ENCODE measurements at regions not wholly inside any gene's neighbourhood (a gene's known extent, or its start where the extent isn't known, plus 50 kb on each side); places are given as distances from the start of the nearest gene placed in this dataset.

- TF ChIP-seq SMAD1 (IDR thresholded peaks at IDR 0.05; ENCODE audit: low read depth, partially characterized antibody) (no peak), BHLHE40 (IDR thresholded peaks at IDR 0.05; ENCODE audit: borderline replicate concordance in 1 of 2, low read depth in 2 of 2, low read length in 1 of 2) (no peak)
Measured at GRCh38 chr20:57878786-57879424, 169.1 kb upstream of the PMEPA1 start (continued).

GRCh38 chr20:57877995-57878394, 168.2 kb upstream of the PMEPA1 start:
- Histone ChIP-seq H3K9me3 (replicated peaks; ENCODE audit: control insufficient read depth, insufficient read depth, low read length) (no peaks in the 10 kb centered on the region), H3K27me3 (replicated peaks in 1 of 2; ENCODE audit: control insufficient read depth in 2 of 2, insufficient read depth in 2 of 2, low read length in 1 of 2) (peaks cover 3 to 6% of the 10 kb centered on the region in 2 experiments; a peak in 2 of 4 replicates), H3K27ac (ENCODE audit: control insufficient read depth, insufficient read depth) (no peak overlapping the region), H3K9ac (ENCODE audit: control insufficient read depth, insufficient read depth, low read length) (no peak overlapping the region), H3K4me3 (no peak overlapping the region), H4K20me1 (ENCODE audit: control insufficient read depth, insufficient read depth) (no peaks in the 10 kb centered on the region), H3K4me1 (ENCODE audit: control insufficient read depth, insufficient read depth, low read length) (no peaks in the 10 kb centered on the region), H3K79me2 (ENCODE audit: control insufficient read depth, insufficient read depth, low read length) (no peaks in the 10 kb centered on the region), H2AFZ (ENCODE audit: control insufficient read depth, low read depth, low read length) (no peak overlapping the region), H3K36me3 (ENCODE audit: control insufficient read depth in 2 of 2, insufficient read depth in 2 of 2, low read length in 1 of 2) (no peaks in the 10 kb centered on the region), H3K4me2 (ENCODE audit: control insufficient read depth, insufficient read depth) (no peak overlapping the region)
- FAIRE-seq, result no peak
- intact Hi-C loops (cut with micrococcal nuclease; ENCODE audit: unreplicated experiment), result no loop called here
- no TSS peak for BruUV-seq (replicated peaks)
- ATAC-seq, result no peak
- in situ Hi-C loops (cut with MboI), result no loop called here
- no peak for DNase-seq (ENCODE audit: low read depth, low spot score)
- POLR2A ChIA-PET, result no interaction called here
- TF ChIP-seq NRF1 (conservative IDR thresholded peaks at IDR 0.05; ENCODE audit: low read depth, low read length), result no peak
- TF ChIP-seq NKRF (conservative IDR thresholded peaks at IDR 0.05), result no peak
- no peak for TF ChIP-seq MYB (IDR thresholded peaks at IDR 0.05; ENCODE audit: borderline replicate concordance, low read depth, low read length)
- no peak for TF ChIP-seq CTCF (IDR thresholded peaks at IDR 0.05 in 2 of 3, conservative IDR thresholded peaks at IDR 0.05 in 1 of 3; ENCODE audit: control insufficient read depth in 2 of 3, extremely low read depth in 1 of 3, insufficient read depth in 1 of 3, low read depth in 3 of 3, low read length in 3 of 3)
- no peak for TF ChIP-seq HDAC6 (IDR thresholded peaks at IDR 0.05; ENCODE audit: unreplicated experiment)
- no peak for TF ChIP-seq ZNF274 (IDR thresholded peaks at IDR 0.05; ENCODE audit: insufficient read depth, insufficient read length)
- TF ChIP-seq BCL11A (IDR thresholded peaks at IDR 0.05; ENCODE audit: low read depth, low read length), result no peak
- no peak for TF ChIP-seq IKZF2 (IDR thresholded peaks at IDR 0.05)
- TF ChIP-seq POLR2AphosphoS5 (IDR thresholded peaks at IDR 0.05; ENCODE audit: low read length), result no peak
- 3% methylated on average over 4 of the region's 4 CpGs for WGBS (ENCODE audit: insufficient coverage, insufficient replicate concordance, low lambda C conversion rate, missing lambda C conversion rate)
- RAD21 ChIA-PET (ENCODE audit: unreplicated experiment), result no interaction called here
- CTCF ChIA-PET, result no interaction called here
- SMC1A ChIA-PET (ENCODE audit: uncharacterized antibody, unreplicated experiment), result no interaction called here

Measured in GM12878 (cell line).